ENCODE measurements at regions not wholly inside any gene's neighbourhood (a gene's known extent, or its start where the extent isn't known, plus 50 kb on each side); places are given as distances from the start of the nearest gene placed in this dataset.
"Not testable (repeated sequence)": the region's sequence is repeated elsewhere in the genome, so short reads cannot be mapped to it uniquely, and the experiment has no call there.

- DNase-seq: no peak
Observed at GRCh38 chr17:77834170-77835115, 124.1 kb upstream of the TNRC6C start.

- DNase-seq: no peak
Observed at GRCh38 chr17:77836557-77837041, 121.9 kb upstream of the TNRC6C start.

- not testable (repeated sequence) for DNase-seq
Observed at GRCh38 chr17:77837072-77837471, 121.4 kb upstream of the TNRC6C start.

GRCh38 chr17:77837917-77838316 is 120.6 kb upstream of the TNRC6C start:
- no peak for DNase-seq

GRCh38 chr17:77838748-77839697 is 119.5 kb upstream of the TNRC6C start:
- DNase-seq: no peak

- DNase-seq: no peak
Observed at GRCh38 chr17:77839698-77840512, 118.6 kb upstream of the TNRC6C start.

GRCh38 chr17:77840513-77841165 is 117.9 kb upstream of the TNRC6C start:
- no peak for DNase-seq

- no peak for DNase-seq
Observed at GRCh38 chr17:77841742-77842527, 116.6 kb upstream of the TNRC6C start.

GRCh38 chr17:77842528-77843147 is 115.9 kb upstream of the TNRC6C start:
- DNase-seq: no peak

- not testable (repeated sequence) for DNase-seq
Observed at GRCh38 chr17:77843255-77843895, 115.1 kb upstream of the TNRC6C start.

- DNase-seq: no peak
Observed at GRCh38 chr17:77843896-77844295, 114.6 kb upstream of the TNRC6C start.

GRCh38 chr17:77844681-77845080 is 113.8 kb upstream of the TNRC6C start:
- no peak for DNase-seq

- DNase-seq: no peak
Observed at GRCh38 chr17:77845541-77846225, 112.8 kb upstream of the TNRC6C start.

- no peak for DNase-seq
Observed at GRCh38 chr17:77846531-77847085, 111.9 kb upstream of the TNRC6C start.

GRCh38 chr17:77847221-77848085 is 111.0 kb upstream of the TNRC6C start:
- no peak for DNase-seq

- DNase-seq: no peak
Observed at GRCh38 chr17:77848257-77848656, 110.2 kb upstream of the TNRC6C start.

GRCh38 chr17:77849239-77849638 is 109.3 kb upstream of the TNRC6C start:
- DNase-seq: no peak

- DNase-seq: no peak
Observed at GRCh38 chr17:77851921-77852320, 106.6 kb upstream of the TNRC6C start.
